NCI-H226 (cell line): ENCODE measurements at regions not wholly inside any gene's neighbourhood (a gene's known extent, or its start where the extent isn't known, plus 50 kb on each side); places are given as distances from the start of the nearest gene placed in this dataset.

Source experiments
- DNase-seq: peaks from one replicate; pipeline ENCODE4 v3.0.0-alpha.2; 2015

DNA sequence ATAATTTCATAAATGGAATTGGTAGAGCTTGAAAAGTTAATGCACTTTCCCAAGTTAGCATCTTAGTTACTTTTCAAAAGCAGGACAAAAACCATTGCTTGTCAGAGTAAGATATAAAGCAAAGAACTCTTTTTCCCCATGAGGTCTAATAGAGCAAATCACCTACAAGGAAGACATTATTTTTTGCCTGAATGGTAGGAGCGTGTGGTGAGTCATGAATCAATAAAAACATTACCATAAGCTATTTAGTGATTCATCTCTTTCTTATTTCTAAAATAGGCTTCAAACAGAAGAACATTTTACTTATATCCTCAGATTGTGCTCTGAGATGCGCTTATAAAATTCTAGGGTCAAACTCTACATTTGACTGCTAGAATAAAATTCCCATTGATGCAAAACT, 109.4 kb upstream of the GPRIN3 start:
- no peak for DNase-seq

DNA sequence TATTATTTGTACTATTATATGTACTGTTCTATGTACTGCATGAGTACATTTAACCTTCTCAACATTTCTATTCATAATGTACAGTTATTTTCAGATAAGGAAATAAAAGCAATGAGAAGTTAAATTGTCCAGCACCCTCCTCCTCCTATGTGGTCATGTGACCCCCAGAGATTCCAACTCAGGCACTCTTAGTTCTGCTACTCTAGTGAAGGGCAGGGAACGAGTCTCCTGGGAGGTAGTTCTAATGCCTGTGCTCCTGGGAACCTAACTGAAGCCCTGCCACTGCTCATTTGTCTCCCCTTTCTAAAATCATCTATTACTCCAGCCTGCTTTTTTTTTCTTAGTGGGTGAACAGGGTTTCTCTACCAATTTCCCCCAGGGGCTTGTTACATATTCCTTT, 105.9 kb upstream of the GPRIN3 start:
- no peak for DNase-seq

DNA sequence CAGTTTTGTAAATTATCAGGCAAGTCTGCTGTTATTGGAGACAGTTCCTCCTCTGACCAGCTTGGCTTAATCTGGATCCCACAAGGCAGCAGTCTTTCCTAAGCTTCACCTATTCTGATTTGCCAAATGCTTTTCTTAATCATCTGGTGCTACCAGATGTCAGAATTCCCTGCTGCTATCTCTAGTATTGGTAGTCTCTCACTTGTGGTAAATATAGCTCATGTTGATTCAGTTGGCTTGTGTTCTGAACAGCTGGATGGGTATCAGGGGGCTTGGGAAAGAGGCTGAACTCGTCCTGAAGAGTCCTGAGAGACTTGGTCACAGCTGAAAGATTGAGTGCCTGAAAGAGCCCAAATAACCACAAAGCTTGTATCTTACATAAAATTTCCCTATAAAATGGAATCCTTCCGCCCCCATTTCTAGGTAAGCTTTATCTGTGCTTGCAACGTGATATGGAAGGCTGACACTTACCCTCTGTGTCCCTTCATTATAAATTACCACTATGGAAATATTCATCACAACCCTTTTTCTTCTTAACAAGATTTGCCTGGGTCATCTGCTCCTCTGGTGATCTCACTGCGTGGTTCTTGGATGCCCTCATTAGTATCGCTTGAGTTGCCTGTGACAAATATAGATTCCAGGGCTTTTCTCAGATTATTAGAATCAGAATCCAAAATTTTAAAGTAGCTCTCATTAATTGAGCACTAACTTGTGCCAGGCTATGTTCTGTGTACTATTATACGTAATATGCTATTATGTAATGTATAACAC, 104.1 kb upstream of the GPRIN3 start:
- DNase-seq = peak; percentile 13

DNA sequence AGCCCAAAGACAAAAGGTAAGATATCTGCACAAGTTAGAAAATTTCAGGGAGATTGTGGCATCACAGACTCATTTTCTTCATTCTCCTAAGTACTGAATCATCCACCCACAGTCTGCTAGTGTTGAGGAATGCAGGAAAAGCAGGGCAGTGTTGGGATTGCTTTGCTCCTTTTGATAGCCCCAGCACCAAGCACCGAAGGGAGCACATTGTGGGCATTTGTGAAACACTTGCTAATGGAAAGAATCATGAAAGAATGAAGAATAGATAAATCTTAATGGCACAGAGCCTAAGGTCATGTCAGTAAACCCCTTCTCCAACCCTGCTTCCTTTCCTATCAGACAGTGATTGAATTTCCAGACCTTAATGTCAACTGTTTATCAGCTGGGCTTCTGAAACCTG, 103.1 kb upstream of the GPRIN3 start:
- peak; percentile 84 for DNase-seq

DNA sequence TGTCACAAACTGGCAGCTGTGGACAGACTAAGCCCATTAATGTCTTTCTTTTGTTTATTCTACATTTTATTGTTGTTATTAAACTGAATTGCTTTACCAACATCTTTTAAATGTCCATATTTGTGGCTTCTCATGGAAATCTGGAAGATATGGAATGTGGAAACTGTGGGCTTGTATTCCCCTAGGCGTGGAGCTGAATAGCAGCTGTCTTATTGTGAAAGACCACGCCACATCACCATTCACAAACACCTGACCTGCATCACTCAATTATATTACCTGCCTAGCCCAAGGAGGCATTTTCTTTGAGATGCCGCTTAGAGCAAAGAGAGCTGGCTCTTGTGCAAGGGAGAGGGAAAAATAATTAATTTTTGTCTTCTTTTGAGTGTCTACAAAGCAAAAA, 96.9 kb upstream of the GPRIN3 start:
- DNase-seq = peak; percentile 6

DNA sequence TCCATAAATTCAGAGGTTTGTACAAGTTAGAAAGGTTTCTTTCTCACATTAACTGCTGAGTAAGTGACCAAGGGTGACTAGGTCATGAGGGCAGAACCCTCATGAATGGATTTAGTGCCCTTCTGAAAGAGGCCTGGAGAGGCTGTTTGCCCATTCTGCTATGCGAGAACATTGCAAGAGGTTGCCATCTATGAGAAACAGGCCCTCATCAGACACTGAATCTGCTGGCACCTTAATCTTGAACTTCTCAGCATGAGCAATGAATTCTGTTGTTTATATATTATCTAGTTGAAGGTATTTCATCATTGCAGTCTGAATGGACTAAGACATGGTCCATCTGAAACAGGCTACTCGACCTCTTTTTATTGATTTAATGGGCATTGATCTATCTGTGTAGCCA, 96.2 kb upstream of the GPRIN3 start:
- peak; percentile 7 for DNase-seq

DNA sequence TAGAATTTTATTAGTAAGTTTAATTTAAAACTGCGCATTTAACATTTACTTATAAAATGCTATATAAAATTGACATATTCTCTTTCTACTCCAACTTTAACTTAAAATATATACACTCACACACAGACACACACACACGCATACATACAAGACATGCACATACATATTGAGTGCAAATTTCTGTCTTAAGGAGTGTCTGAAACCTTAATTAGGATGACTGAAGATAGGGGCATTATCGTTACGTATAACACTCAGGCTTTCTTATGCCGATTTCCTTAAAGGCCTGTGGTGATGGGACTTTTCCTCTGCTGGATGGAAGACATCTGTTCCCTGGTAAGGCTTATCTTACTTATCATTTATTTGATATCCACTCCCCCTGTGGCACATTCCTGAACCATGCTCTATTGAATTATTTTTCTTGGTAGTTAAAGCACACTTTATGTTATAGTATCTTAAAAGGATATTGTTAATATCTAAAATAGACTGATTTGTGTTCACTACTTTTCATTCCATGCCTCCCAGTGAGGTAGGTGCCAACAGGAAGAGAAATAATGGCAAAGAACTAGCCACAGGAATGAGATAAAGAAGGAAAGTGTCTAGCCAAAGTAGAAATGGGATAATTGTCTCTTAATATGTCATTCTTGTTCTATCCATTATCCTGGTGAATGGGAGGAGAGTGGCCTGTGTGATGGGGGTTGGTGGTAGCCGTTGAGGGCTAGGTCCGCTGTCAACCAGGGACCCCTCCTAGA, 92.9 kb upstream of the GPRIN3 start:
- DNase-seq = peak; percentile 52

DNA sequence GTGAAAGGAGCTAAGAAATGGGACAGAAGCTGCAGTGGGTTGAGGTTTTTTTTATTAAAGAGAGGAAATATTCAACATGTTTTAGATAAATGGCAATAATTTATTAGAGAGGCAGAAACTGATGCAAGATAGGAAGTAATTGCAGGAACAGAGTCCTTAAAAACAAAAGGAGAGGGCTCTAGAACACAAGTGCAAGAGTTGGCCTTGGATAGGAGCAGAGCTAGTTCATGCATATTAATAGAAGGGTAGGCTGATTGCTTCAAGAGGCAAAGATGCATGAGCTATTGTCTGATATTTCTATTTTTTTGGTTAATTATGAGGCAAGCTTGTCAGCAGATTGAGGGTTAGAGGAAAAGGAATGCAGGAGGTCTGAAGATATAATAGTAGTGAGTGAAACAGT, 91.0 kb upstream of the GPRIN3 start:
- DNase-seq = no peak

DNA sequence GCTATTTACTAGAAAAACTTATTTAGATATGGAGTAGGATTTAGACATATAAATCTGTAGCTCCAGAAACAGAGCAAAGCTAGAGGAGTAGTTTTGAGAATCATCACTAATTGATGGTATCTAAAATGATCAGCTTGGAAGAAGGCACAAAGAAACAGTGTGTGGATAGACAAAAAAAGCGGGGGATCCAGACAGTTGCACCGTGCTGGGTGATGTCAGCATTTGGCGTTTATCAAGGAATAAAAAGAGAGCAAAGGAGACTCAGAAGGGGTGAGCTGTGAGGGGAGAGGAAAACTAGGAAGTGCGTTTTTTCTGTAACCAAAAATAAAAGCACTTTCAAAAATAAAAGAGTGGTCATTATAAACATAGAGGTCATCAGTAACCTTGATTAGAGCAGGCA, 90.5 kb upstream of the GPRIN3 start:
- no peak for DNase-seq

DNA sequence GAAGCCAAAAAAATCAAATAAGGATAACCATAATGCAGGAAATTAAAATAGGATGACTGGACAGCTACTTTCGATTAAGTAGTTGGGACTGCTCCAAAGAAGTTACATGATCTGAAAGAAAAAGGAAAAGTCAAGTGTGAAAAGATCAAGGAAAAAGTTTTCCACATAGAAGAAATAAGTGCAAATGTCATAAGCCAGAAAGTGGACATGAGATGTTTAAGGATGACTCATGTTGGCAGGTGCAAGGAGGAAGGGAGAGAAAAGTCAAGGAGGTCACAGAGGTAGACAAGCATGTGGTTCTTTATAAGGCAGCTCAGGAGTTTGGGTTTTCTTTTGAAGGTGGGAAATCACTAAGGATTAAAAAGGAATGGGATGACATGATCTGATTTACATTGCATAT, 89.8 kb upstream of the GPRIN3 start:
- DNase-seq = peak; percentile 8

DNA sequence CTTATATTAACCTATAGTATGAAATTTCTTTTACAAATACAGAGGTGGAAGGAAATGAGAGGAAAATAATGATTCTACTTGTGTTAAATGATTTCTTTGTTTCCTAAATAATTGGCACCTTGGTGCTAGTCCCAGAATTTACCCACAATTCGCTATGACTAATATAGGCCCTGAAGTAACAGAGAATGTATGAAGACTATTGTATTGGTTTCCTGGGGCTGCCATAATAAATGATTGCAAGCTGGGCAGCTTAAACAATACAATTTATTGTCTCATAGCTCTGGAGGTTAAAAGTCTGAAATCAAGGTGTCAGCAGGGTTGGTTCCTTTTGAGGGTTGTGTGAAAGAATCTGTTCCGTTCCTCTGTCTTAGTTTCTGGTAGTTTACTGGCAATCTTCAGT, 74.8 kb upstream of the GPRIN3 start:
- no peak for DNase-seq

DNA sequence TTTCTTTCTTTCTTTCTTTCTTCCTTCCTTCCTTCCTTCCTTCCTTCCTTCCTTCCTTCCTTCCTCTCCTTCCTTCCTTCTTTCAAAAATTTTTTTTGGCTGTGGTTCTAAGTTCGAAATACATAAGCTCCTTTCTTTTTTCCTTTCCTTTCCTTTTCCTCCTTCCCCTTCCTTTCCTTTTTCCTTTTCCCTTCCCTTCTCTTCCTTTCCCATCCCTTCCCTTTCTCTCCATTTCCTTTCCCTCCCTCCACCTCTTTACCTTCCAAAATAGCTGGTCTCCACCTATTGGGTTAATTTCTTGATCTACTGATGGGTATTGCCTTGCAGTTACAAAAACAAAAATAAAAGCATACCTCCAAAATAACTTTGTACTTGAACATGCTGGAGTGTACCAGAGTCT, 73.4 kb upstream of the GPRIN3 start:
- DNase-seq = no peak

DNA sequence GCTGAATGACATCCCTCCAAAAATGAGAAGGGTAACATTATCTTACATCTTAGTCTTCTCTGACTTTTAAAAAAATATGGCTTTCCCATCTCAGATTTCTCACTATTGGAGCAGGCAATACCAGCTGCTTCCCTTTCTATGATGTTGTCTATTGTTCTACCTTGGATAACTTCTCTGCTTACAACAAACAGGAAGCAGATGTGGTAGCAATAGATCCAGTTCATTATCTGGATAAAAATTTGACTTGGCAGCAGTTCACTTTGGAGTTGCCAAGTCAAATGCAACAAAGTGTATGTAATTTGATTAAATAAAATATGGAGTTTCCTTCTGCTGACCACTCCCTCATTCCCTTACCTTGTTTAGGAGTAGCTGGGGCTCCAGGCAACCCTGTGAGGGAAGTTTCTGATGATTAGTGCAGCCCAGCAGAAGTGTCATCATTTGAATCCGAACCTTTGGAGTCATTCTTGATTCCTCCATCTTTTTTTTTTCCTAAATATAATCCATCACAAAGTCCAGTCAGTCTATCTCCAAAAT, 72.0 kb upstream of the GPRIN3 start:
- DNase-seq = no peak

DNA sequence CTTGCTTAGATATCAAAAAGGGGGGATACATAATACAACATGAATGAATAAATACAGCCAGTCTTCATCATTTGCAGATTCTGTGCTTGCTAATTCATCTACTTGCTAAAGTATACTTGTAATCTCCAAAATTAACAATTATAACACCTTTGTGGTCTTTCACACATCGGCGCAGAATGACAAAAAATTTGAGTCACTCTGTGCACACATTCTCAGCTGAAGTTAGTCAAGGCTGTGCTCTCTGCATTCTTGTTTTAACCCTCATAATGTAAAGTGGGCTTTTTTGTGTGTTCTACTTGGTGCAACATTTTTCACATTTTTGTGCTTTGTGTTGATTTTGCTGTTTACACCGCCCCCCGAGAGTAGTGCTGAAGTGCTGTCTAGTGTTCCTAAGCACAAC, 65.8 kb upstream of the GPRIN3 start:
- DNase-seq = no peak

DNA sequence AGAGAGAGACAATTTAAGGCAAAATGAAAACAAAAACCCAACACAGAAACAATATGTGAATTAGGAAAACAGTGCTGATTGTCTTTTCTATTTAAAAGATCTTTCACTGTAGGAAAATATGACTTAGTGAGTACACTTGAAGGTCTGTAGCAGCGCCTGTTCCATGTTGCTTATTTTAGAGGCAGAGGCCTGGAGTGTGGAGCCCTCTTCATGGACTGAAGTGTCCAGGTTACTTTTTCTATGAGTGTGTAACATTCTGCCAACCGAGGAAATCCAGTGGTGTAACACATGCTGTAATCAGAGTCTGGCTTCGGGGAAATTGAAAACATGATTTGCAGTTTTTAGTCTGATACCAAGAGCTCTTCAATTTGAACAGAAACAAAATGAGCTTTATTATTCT, 64.0 kb upstream of the GPRIN3 start:
- DNase-seq = no peak

DNA sequence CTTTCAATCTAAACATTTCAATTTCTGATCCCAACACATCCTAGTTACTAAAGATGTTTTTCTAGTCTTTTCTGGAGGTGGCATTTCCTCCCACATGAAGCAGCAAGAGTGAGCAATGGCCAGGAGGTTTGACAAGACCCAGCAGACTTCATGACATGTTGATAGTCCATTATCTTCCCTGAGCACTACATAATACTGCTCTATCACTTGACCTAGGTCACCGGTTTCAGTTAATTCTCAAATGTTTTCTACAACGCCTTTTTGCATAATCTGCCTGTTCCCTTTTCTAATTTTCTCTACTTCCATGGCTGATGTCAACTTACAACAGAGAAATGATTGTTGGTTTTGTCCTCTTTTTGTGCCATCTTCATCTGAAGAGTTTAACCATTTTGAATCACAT, 62.0 kb upstream of the GPRIN3 start:
- DNase-seq = no peak

DNA sequence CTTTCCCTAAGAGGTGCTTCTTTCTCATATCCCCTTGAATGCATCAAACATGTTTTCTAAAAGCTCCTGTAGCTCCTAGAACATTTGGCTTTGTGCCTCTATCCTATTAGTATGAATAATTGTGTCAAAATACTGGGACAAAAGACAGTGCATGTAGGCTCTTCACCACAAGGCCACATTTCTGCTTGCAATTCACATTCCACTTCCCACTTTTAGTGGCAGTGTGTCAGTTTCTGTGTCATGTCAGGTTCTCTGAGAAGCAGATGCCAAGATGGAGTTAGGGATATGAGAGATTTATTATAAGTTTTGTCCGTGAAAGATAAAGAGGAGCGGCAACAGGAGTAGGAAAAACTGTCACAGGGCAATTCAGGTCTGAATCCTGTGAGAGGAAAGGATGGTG, 61.3 kb upstream of the GPRIN3 start:
- DNase-seq = no peak

DNA sequence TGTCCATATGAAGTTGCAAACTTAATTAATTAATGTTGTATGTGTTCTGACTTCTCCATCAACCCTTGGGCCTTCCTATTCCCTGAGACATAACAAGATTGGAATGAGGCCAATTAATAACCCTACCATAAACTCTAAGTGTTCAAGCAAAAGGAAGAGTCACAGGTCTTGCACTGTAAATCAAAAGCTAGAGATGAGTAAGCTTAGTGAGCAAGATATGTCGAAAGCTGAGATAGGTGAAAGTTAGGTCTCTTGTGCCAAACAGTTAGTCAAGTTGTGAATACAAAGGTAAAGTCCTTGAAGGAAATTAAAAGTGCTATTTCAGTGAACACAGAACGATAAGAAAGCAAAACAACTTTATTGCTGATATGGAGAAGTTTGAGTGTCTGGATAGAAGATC, 58.2 kb upstream of the GPRIN3 start:
- DNase-seq = peak; percentile 50

DNA sequence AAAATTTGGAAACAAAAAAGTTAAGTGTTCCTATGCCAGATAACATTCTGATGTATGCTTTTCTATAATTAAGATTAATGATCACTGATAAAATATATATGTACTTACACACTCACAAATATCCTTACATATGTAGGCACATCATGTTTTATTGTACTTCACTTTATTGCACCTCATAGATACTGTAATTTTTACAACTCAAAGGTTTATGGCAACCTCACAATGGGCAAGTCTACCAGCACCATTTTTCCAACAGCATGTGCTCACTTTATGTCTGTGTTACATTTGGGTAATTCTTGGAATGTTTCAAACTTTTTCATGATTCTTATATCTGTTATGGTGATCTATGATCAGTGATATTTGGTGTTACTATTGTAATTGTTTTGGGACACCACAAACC, 57.8 kb upstream of the GPRIN3 start:
- DNase-seq = no peak

DNA sequence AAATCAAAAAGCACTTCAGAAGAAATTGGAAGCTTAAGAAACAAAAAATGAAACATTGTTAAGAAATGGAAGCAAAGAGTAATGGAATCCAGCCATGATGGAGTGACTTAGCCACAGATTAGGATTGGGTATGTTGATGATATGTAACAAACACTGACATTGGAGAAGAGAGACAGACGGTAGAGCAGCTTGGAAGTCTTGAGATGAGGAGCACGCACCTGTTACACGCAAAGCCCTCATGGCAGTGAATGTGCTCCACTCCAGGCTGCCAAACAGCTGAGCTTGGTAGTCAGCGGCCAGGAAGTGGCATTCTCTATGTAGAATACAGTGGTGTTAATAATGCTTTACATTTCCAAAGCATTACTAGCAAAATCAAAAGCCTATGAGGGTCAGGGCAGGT, 56.9 kb upstream of the GPRIN3 start:
- no peak for DNase-seq

DNA sequence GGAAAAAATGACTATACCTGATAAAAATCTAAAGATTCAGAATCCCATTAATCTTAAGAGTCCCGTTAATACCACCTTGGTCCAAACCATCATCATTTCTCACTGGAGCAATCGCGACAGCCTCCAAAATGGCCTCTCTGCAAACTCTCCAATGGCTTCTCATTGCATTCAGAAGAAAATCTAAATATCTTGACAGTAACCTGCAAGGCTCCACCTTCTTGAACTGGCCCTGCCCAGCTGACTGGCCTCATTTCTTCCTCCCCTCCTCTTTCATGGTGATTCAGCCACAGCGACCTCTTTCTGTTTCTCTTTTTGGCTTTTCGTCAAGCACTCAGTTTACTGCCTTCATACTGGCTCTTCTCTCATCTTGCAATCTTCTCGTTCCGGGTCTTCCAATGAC, 56.2 kb upstream of the GPRIN3 start:
- DNase-seq = no peak

DNA sequence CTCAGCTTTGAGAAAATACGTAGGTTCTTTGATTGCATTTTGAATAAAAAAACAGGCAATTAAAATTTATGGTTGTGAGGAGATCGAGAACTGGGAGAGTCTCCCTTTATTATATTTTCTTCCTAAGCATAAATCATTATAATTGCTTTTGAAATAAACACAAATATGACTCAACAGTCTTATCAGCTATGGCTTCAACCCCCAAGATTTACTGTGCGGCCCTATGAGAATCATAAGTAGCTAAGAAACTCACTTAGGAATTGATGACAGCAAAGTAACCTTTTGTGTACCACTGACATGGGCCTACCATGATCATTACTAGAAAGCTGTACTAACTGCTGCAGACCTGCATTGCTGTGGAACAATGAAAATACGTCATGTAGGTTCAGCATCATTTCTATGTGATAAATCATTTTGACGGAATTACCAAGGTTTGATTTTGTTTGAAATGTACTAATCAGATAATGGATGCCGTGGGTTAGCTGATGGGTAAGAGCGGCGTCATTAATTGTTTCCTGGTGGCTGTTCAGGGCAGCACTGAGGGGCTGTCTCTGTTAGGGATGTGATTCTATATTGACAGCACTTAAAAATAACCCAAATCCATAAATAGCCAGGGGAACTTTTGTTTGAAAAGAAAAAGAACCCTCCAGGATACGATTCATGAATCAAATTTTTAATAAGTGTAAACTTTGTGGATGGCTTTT, 51.5 kb upstream of the GPRIN3 start:
- no peak for DNase-seq

DNA sequence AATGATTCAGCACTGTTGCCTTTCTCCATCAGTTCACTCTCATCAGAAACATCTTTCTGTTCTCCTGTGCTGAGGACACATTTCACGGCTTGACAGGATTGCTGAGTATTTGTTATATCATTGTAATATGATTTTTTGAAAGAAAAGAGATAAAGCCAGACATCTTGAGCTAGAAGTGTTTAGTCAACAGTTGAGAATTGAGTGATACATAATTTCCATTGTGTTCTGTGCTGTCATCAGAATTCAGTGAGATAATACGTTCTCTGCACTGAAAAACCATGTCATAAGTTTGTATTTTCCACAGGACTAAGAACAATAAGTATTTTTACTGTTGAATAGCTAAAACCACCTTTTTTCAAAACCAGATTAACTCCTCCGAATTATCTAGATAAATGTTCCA, 50.2 kb upstream of the GPRIN3 start:
- no peak for DNase-seq
